ENCODE measurements at regions not wholly inside any gene's neighbourhood (a gene's known extent, or its start where the extent isn't known, plus 50 kb on each side); places are given as distances from the start of the nearest gene placed in this dataset.

GRCh38 chr1:23615423-23615822 is 56.1 kb upstream of the ID3 start:
- no peak for DNase-seq (ENCODE audit: low read depth, low spot score)

- DNase-seq (ENCODE audit: low read depth, low spot score) = no peak
Measured at GRCh38 chr1:23614032-23614660, 54.8 kb upstream of the ID3 start.

- DNase-seq (ENCODE audit: low read depth, low spot score) = no peak
Measured at GRCh38 chr1:23613191-23614031, 54.1 kb upstream of the ID3 start.

- DNase-seq (ENCODE audit: low read depth, low spot score) = no peak
Measured at GRCh38 chr1:23611601-23612327, 52.5 kb upstream of the ID3 start.

- no peak for DNase-seq (ENCODE audit: low read depth, low spot score)
Measured at GRCh38 chr1:23610677-23611076, 51.4 kb upstream of the ID3 start.

- DNase-seq (ENCODE audit: low read depth, low spot score) = no peak
Measured at GRCh38 chr1:23609971-23610370, 50.7 kb upstream of the ID3 start.

Measured in brain pericyte (primary cell).